ENCODE measurements at regions not wholly inside any gene's neighbourhood (a gene's known extent, or its start where the extent isn't known, plus 50 kb on each side); places are given as distances from the start of the nearest gene placed in this dataset.

- H3K27me3 ChIP-seq (replicated peaks; ENCODE audit: control insufficient read depth, insufficient read depth, low read length), result no peaks in the 10 kb centered on the region
- no peaks in the 10 kb centered on the region for H3K36me3 ChIP-seq (ENCODE audit: control insufficient read depth, insufficient read depth, low read length)
- DNase-seq (ENCODE audit: extremely low read depth, insufficient read length), result no peak
- H3K4me3 ChIP-seq (replicated peaks; ENCODE audit: low read depth, low read length), result no peak overlapping the region
- no peak for TF ChIP-seq CTCF (IDR thresholded peaks at IDR 0.05; ENCODE audit: insufficient read depth, low read length, poor library complexity, severe bottlenecking)
Measured at GRCh38 chr3:80063535-80063934, 295.7 kb upstream of the ROBO1 start.

GRCh38 chr3:80060664-80061063, 292.9 kb upstream of the ROBO1 start:
- DNase-seq (ENCODE audit: extremely low read depth, insufficient read length), result no peak
- no peak for TF ChIP-seq CTCF (IDR thresholded peaks at IDR 0.05; ENCODE audit: insufficient read depth, low read length, poor library complexity, severe bottlenecking)
- Histone ChIP-seq H3K27me3 (replicated peaks; ENCODE audit: control insufficient read depth, insufficient read depth, low read length) (no peaks in the 10 kb centered on the region), H3K36me3 (ENCODE audit: control insufficient read depth, insufficient read depth, low read length) (no peaks in the 10 kb centered on the region), H3K4me3 (replicated peaks; ENCODE audit: low read depth, low read length) (no peak overlapping the region)

GRCh38 chr3:80055306-80055705, 287.5 kb upstream of the ROBO1 start:
- Histone ChIP-seq H3K27me3 (replicated peaks; ENCODE audit: control insufficient read depth, insufficient read depth, low read length) (no peaks in the 10 kb centered on the region), H3K4me3 (replicated peaks; ENCODE audit: low read depth, low read length) (no peak overlapping the region), H3K36me3 (ENCODE audit: control insufficient read depth, insufficient read depth, low read length) (no peaks in the 10 kb centered on the region)
- DNase-seq (ENCODE audit: extremely low read depth, insufficient read length), result no peak
- no peak for TF ChIP-seq CTCF (IDR thresholded peaks at IDR 0.05; ENCODE audit: insufficient read depth, low read length, poor library complexity, severe bottlenecking)

GRCh38 chr3:80052271-80052670, 284.5 kb upstream of the ROBO1 start:
- no peaks in the 10 kb centered on the region for H3K36me3 ChIP-seq (ENCODE audit: control insufficient read depth, insufficient read depth, low read length)
- TF ChIP-seq CTCF (IDR thresholded peaks at IDR 0.05; ENCODE audit: insufficient read depth, low read length, poor library complexity, severe bottlenecking), result no peak
- H3K27me3 ChIP-seq (replicated peaks; ENCODE audit: control insufficient read depth, insufficient read depth, low read length), result no peaks in the 10 kb centered on the region
- H3K4me3 ChIP-seq (replicated peaks; ENCODE audit: low read depth, low read length), result no peak overlapping the region
- no peak for DNase-seq (ENCODE audit: extremely low read depth, insufficient read length)

GRCh38 chr3:80051602-80051962, 283.8 kb upstream of the ROBO1 start:
- Histone ChIP-seq H3K4me3 (replicated peaks; ENCODE audit: low read depth, low read length) (no peak overlapping the region), H3K27me3 (replicated peaks; ENCODE audit: control insufficient read depth, insufficient read depth, low read length) (no peaks in the 10 kb centered on the region), H3K36me3 (ENCODE audit: control insufficient read depth, insufficient read depth, low read length) (no peaks in the 10 kb centered on the region)
- no peak for DNase-seq (ENCODE audit: extremely low read depth, insufficient read length)
- no peak for TF ChIP-seq CTCF (IDR thresholded peaks at IDR 0.05; ENCODE audit: insufficient read depth, low read length, poor library complexity, severe bottlenecking)

- Histone ChIP-seq H3K4me3 (replicated peaks; ENCODE audit: low read depth, low read length) (no peak overlapping the region), H3K27me3 (replicated peaks; ENCODE audit: control insufficient read depth, insufficient read depth, low read length) (no peaks in the 10 kb centered on the region), H3K36me3 (ENCODE audit: control insufficient read depth, insufficient read depth, low read length) (no peaks in the 10 kb centered on the region)
- TF ChIP-seq CTCF (IDR thresholded peaks at IDR 0.05; ENCODE audit: insufficient read depth, low read length, poor library complexity, severe bottlenecking), result no peak
- DNase-seq (ENCODE audit: extremely low read depth, insufficient read length), result no peak
Measured at GRCh38 chr3:80050826-80051601, 283.2 kb upstream of the ROBO1 start.

Data from GM06990 (cell line).